Spleen (tissue), 11 donors: ENCODE measurements at regions not wholly inside any gene's neighbourhood (a gene's known extent, or its start where the extent isn't known, plus 50 kb on each side); places are given as distances from the start of the nearest gene placed in this dataset.

ENCODE experiments used
- DNase-seq: peaks from one replicate; pipeline ENCODE4 v3.0.0-alpha.2; 2020
- H3K27ac ChIP-seq, 8 donors: fragments of 200-600 bp; sonication (generic) in 7 of 8; 1 replicate in 4 of 8; 2 replicates in 4 of 8; pipeline versions ENCODE4 v1.5.0 to v1.8.0; 2016 to 2021; ENCODE audit warnings: inconsistent platforms in 4 of 8, mild to moderate bottlenecking in 4 of 8, moderate library complexity in 1 of 8
- H3K27me3 ChIP-seq, 7 donors: fragments of 200-600 bp; sonication (generic) in 6 of 7; replicated peaks in 1 of 7; 1 replicate in 4 of 7; 2 replicates in 3 of 7; pipeline versions ENCODE4 v1.5.0 to v1.8.0; 2016 to 2021; ENCODE audit warnings: inconsistent platforms in 3 of 7, mild to moderate bottlenecking in 1 of 7
- H3K36me3 ChIP-seq, 6 donors: fragments of 200-600 bp; sonication (generic) in 5 of 6; 1 replicate in 4 of 6; 2 replicates in 2 of 6; pipeline versions ENCODE4 v1.5.0 to v1.8.0; 2016 to 2021; ENCODE audit warnings: inconsistent platforms in 2 of 6
- H3K4me1 ChIP-seq, 6 donors: fragments of 200-600 bp; sonication (generic) in 5 of 6; 1 replicate in 3 of 6; 2 replicates in 3 of 6; pipeline versions ENCODE4 v1.5.0 to v1.8.0; 2016 to 2021; ENCODE audit warnings: inconsistent platforms in 3 of 6
- H3K4me3 ChIP-seq, 8 donors: fragments of 200-600 bp; sonication (generic) in 7 of 8; 1 replicate in 4 of 8; 2 replicates in 4 of 8; pipeline versions ENCODE4 v1.5.0 to v1.8.0; 2016 to 2021; ENCODE audit warnings: inconsistent platforms in 4 of 8, mild to moderate bottlenecking in 4 of 8, moderate library complexity in 2 of 8
- H3K9me3 ChIP-seq, 8 donors: fragments of 200-600 bp; sonication (generic) in 7 of 8; 1 replicate in 4 of 8; 2 replicates in 4 of 8; pipeline versions ENCODE4 v1.5.0 to v1.8.0; 2016 to 2021; ENCODE audit warnings: inconsistent platforms in 4 of 8
- POLR2A ChIP-seq, 3 donors: fragments of 450-650 bp; IDR thresholded peaks; one replicate each; pipeline ENCODE4 v1.5.1; 2017; ENCODE audit warnings: antibody characterized with exemption in 3 of 3, mild to moderate bottlenecking in 1 of 3
- POLR2AphosphoS5 ChIP-seq, 3 donors: sonication (generic); formaldehyde crosslinking; IDR thresholded peaks; one replicate each; pipeline ENCODE4 v1.5.1; 2017; ENCODE audit warnings: antibody characterized with exemption in 3 of 3
- WGBS, 5 donors: extraction: QIAGEN DNeasy Blood & Tissue Kit in 3 of 5; methylation state at CpG; one replicate each; pipeline versions ENCODE4 v1.1.5 to v1.1.7; 2013 to 2018; 5-methylcytosine and 5-hydroxymethylcytosine counted together
- intact Hi-C: fragments of 100-400 bp; cut with DNase I; formaldehyde crosslinking; loops from one replicate; pipeline ENCODE4 v1.15.0; 2023; ENCODE audit warnings: low total_unique reads
- TF ChIP-seq, protein P1 (sequence below), 11 experiments: fragments of 200-600 bp in 7 of 11; fragments of 450-650 bp in 4 of 11; sonication (generic) in 4 of 11; IDR thresholded peaks in 8 of 11; conservative IDR thresholded peaks in 3 of 11; 1 replicate in 7 of 11; 2 replicates in 4 of 11; pipeline versions ENCODE4 v1.4.0 to v1.8.0; 2016 to 2021; ENCODE audit warnings: antibody characterized with exemption in 11 of 11, inconsistent platforms in 4 of 11, mild to moderate bottlenecking in 1 of 11
- donor health status: healthy with polysubstance abuse.
- donor health status: DM: no; HTN: no; CAD: no; lungs with moderate emphysema.
- donor health status: DM: no; HTN: no; CAD: no.
- donor health status: Bipolar disorder and iron deficiency.
- donor health status: healthy.
- donor health status: DM: no; HTN: no; CAD: no.
- donor health status: DM: yes; HTN: yes; CAD: no.

DNA sequence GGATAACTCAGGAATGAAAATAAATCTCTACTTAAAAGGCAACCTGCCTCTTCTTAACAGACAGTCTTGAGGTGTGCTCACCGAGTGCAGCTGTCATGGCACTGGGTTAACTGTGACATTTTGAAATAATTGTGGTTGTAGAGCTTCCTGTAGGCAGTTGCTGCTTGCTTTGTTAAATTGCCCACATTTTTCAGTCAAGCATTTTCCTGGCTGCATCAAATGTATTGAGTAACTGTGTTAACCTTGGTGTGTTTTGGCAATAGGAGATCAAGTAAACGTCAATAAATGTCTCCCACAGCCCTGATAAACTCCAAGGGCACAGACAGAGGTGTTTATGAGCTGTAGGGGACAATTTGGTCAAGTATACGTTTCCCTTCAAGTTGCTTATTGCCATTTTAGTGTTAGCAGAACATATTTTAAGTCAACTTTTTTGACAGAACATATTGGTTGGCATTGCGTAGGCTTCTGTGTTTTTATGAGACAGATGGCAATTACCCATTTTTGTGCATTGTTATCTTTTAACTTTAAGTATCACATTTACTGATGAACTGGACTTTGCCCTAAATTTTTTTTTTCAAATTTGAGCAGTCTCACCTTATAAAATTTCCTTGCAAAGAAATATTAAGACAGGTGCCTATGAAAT, 527.4 kb downstream of the C4orf33 start:
- no peaks in the 10 kb centered on the region for H3K27me3 ChIP-seq

GRCh38 chr4:129641179-129641578, 545.2 kb downstream of the C4orf33 start:
- no peak for DNase-seq
- Histone ChIP-seq H3K4me1 (no peaks in the 10 kb centered on the region), H3K27me3 (no peaks in the 10 kb centered on the region), H3K36me3 (no peaks in the 10 kb centered on the region), H3K9me3 (no peaks in the 10 kb centered on the region), H3K27ac (no peak overlapping the region), H3K4me3 (no peak overlapping the region)
- intact Hi-C loops, result loop anchor here (5.0 kb wide), 1 partner anchor 114 kb away; no protein-coding TSS in a partner anchor
- 38 to 45% (median 42%) methylated on average over 5 of the region's 5 CpGs for WGBS, 5 donors
- TF ChIP-seq POLR2AphosphoS5 (IDR thresholded peaks at IDR 0.05), result no peak
- TF ChIP-seq, protein P1, sequence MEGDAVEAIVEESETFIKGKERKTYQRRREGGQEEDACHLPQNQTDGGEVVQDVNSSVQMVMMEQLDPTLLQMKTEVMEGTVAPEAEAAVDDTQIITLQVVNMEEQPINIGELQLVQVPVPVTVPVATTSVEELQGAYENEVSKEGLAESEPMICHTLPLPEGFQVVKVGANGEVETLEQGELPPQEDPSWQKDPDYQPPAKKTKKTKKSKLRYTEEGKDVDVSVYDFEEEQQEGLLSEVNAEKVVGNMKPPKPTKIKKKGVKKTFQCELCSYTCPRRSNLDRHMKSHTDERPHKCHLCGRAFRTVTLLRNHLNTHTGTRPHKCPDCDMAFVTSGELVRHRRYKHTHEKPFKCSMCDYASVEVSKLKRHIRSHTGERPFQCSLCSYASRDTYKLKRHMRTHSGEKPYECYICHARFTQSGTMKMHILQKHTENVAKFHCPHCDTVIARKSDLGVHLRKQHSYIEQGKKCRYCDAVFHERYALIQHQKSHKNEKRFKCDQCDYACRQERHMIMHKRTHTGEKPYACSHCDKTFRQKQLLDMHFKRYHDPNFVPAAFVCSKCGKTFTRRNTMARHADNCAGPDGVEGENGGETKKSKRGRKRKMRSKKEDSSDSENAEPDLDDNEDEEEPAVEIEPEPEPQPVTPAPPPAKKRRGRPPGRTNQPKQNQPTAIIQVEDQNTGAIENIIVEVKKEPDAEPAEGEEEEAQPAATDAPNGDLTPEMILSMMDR (IDR thresholded peaks at IDR 0.05 in 8 of 11, conservative IDR thresholded peaks at IDR 0.05 in 3 of 11), result peak; percentile 34 to 85 (median 73)
- TF ChIP-seq POLR2A (IDR thresholded peaks at IDR 0.05), result no peak

More for the DNA sequence above, 527.4 kb downstream of the C4orf33 start:
- H3K27ac ChIP-seq, result no peak overlapping the region
- no peak for DNase-seq
- 23 to 51% (median 34%) methylated on average over 4 of the region's 4 CpGs for WGBS, 5 donors
- no peak for TF ChIP-seq POLR2A (IDR thresholded peaks at IDR 0.05)
- intact Hi-C loops, result no loop called here
- H3K9me3 ChIP-seq, result no peaks in the 10 kb centered on the region
- no peaks in the 10 kb centered on the region for H3K4me1 ChIP-seq
- no peak overlapping the region for H3K4me3 ChIP-seq
- H3K36me3 ChIP-seq, result no peaks in the 10 kb centered on the region

GRCh38 chr4:129645461-129645860, 549.5 kb downstream of the C4orf33 start:
- intact Hi-C loops, result no loop called here
- no peaks in the 10 kb centered on the region for H3K36me3 ChIP-seq
- H3K9me3 ChIP-seq, result no peaks in the 10 kb centered on the region
- no peak for DNase-seq
- no peak for TF ChIP-seq POLR2A (IDR thresholded peaks at IDR 0.05)
- TF ChIP-seq POLR2AphosphoS5 (IDR thresholded peaks at IDR 0.05), result no peak
- TF ChIP-seq, protein P1 (IDR thresholded peaks at IDR 0.05 in 8 of 11, conservative IDR thresholded peaks at IDR 0.05 in 3 of 11), result no peak
- peaks cover 0 to 3% (median 0%) of the 10 kb centered on the region in 7 donors for H3K27me3 ChIP-seq
- 87 to 93% (median 89%) methylated on average over 3 of the region's 3 CpGs for WGBS, 5 donors
- no peak overlapping the region for H3K4me3 ChIP-seq
- H3K4me1 ChIP-seq, result no peaks in the 10 kb centered on the region
- H3K27ac ChIP-seq, result no peak overlapping the region

DNA sequence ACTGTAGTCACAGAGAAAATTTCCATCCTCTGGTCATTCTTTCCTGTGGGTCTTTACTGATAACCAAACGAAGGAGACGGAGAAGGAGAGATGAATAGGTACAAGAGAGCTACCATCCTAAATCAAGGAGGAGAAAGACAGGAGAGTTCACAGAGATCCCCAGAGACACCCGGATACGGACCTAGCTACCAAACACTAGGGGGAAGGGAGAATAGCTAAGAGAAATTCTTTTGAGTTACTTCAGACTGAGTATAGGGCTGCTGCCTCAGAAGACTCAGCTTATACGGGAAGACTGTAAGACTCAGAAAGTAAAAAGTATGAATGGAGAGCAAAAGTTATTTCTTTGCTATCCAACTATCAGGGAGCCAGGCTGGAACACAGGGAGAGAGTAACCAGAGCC, 572.1 kb downstream of the C4orf33 start:
- H3K36me3 ChIP-seq, result no peaks in the 10 kb centered on the region
- DNase-seq, result no peak
- no peak overlapping the region for H3K27ac ChIP-seq
- no peaks in the 10 kb centered on the region for H3K4me1 ChIP-seq
- WGBS, 5 donors, result 73 to 84% (median 79%) methylated on average over 5 of the region's 5 CpGs
- TF ChIP-seq POLR2AphosphoS5 (IDR thresholded peaks at IDR 0.05) (no peak), POLR2A (IDR thresholded peaks at IDR 0.05) (no peak)
- TF ChIP-seq, protein P1 (IDR thresholded peaks at IDR 0.05 in 8 of 11, conservative IDR thresholded peaks at IDR 0.05 in 3 of 11), result no peak
- intact Hi-C loops, result no loop called here
- H3K4me3 ChIP-seq, result no peak overlapping the region
- no peaks in the 10 kb centered on the region for H3K9me3 ChIP-seq
- H3K27me3 ChIP-seq, result no peaks in the 10 kb centered on the region
